ENCODE measurements at regions not wholly inside any gene's neighbourhood (a gene's known extent, or its start where the extent isn't known, plus 50 kb on each side); places are given as distances from the start of the nearest gene placed in this dataset.

DNA sequence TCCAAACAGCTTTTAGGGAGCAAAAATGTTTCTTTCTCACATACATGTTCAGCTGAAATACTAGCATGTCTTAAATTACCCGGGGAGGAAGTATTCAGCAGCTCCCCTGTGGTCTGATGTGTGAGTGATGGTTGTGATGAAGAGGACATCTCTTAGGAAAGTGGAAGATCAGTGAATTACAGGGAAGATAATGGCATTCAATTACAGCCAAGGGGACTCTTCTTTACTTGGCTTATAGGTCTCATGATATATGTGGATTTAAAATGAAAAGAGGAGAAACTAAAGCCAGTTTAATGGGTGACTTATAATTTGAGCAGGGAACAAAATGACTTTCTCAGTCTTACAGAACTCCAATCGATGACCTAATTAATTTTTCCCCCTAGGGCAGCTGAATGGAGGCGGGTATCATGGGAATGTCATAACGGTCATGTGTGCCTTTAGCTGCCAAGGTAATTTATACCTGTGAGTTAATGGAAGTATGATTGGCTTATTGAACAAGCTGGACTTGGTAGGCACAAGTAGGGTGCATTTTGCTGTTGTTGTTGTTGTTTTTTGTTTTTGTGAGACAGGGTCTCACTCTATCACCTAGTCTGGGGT lies 198.8 kb downstream of the HIPK3 start:
- Histone ChIP-seq H3K4me3 (no peak overlapping the region), H3K36me3 (no peaks in the 10 kb centered on the region), H3K27ac (no peak overlapping the region), H3K9me3 (no peaks in the 10 kb centered on the region), H3K4me1 (no peaks in the 10 kb centered on the region), H3K27me3 (no peaks in the 10 kb centered on the region)
- ATAC-seq (no peak), DNase-seq (no peak)
- intact Hi-C loops (cut with DNase I; ENCODE audit: low total_unique reads): no loop called here
- in situ Hi-C loops (cut with MboI; ENCODE audit: low sequenced_read_pairs in 4 of 4): no loop called here
- TF ChIP-seq POLR2A (IDR thresholded peaks at IDR 0.05): no peak
- TF ChIP-seq, protein P1, sequence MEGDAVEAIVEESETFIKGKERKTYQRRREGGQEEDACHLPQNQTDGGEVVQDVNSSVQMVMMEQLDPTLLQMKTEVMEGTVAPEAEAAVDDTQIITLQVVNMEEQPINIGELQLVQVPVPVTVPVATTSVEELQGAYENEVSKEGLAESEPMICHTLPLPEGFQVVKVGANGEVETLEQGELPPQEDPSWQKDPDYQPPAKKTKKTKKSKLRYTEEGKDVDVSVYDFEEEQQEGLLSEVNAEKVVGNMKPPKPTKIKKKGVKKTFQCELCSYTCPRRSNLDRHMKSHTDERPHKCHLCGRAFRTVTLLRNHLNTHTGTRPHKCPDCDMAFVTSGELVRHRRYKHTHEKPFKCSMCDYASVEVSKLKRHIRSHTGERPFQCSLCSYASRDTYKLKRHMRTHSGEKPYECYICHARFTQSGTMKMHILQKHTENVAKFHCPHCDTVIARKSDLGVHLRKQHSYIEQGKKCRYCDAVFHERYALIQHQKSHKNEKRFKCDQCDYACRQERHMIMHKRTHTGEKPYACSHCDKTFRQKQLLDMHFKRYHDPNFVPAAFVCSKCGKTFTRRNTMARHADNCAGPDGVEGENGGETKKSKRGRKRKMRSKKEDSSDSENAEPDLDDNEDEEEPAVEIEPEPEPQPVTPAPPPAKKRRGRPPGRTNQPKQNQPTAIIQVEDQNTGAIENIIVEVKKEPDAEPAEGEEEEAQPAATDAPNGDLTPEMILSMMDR (IDR thresholded peaks at IDR 0.05 in 4 of 5, conservative IDR thresholded peaks at IDR 0.05 in 1 of 5): no peak

DNA sequence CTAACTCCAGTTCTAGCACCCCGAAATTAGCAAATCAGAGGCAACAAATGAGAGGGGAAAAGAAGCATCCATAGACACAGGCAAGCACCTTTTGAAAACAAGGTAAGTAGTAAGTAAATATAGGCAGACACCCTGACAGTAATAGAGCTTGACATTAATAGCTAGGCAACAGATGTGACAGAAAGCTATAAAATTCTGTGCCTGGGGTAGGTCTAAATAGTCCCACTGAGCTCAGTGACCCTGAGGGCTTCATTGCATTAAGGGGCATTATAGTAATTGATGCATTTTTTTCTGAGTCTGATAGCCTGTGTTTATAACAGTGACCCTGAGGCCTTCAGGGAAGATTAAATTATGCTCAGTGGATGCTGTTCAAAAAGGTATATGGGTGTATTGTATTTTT lies 197.1 kb downstream of the HIPK3 start:
- no peak overlapping the region for H3K4me3 ChIP-seq
- ATAC-seq (no peak), DNase-seq (no peak)
- H3K27ac ChIP-seq: no peak overlapping the region
- H3K4me1 ChIP-seq: no peaks in the 10 kb centered on the region
- TF ChIP-seq, protein P1 (IDR thresholded peaks at IDR 0.05 in 4 of 5, conservative IDR thresholded peaks at IDR 0.05 in 1 of 5): no peak
- TF ChIP-seq POLR2A (IDR thresholded peaks at IDR 0.05): no peak
- no peaks in the 10 kb centered on the region for H3K36me3 ChIP-seq
- H3K27me3 ChIP-seq: no peaks in the 10 kb centered on the region
- no peaks in the 10 kb centered on the region for H3K9me3 ChIP-seq
- in situ Hi-C loops (cut with MboI; ENCODE audit: low sequenced_read_pairs in 4 of 4) (no loop called here), intact Hi-C loops (cut with DNase I; ENCODE audit: low total_unique reads) (no loop called here)

DNA sequence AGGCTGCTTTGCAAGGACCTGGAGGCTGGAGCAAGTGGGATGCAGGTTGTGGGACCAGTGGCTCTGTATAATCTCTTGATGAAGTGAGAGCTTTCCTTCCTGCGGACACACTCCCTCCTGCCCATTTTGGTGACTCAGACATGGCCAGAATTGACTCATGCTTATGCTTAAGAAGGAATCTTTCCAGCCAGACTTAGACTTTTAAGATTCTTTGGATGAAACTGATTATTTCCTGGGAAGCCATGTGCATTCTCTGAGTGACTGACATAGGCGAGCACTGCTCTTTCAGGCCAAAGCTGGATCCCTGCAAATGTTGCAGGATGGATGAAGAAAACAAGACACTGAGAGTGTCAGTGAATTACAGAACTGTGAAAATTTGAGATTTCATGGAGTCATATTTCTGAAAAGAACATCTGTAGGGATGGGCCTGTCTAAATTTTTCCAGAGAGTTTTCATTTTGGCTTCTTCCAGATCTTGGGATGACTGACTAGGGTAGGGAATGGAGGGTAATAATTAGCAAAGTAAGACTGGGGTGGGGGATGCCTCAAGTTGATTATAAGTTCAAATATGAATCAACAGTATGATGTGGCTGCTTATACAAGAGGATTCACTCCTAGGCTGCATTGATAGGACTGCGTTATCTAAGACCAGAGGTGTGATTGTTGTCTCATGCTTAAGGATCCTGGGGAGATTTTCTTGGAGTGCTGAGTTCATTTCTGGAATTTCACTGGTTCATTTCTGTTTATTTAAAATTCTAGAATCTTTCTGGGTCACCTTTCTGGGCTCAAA lies 195.8 kb downstream of the HIPK3 start:
- intact Hi-C loops (cut with DNase I; ENCODE audit: low total_unique reads) (no loop called here), in situ Hi-C loops (cut with MboI; ENCODE audit: low sequenced_read_pairs in 4 of 4) (no loop called here)
- TF ChIP-seq POLR2A (IDR thresholded peaks at IDR 0.05): no peak
- TF ChIP-seq, protein P1 (IDR thresholded peaks at IDR 0.05 in 4 of 5, conservative IDR thresholded peaks at IDR 0.05 in 1 of 5): no peak
- H3K36me3 ChIP-seq: no peaks in the 10 kb centered on the region
- no peak overlapping the region for H3K27ac ChIP-seq
- H3K4me1 ChIP-seq: no peaks in the 10 kb centered on the region
- H3K9me3 ChIP-seq: no peaks in the 10 kb centered on the region
- H3K4me3 ChIP-seq: no peak overlapping the region
- ATAC-seq (no peak), DNase-seq (no peak)
- no peaks in the 10 kb centered on the region for H3K27me3 ChIP-seq

DNA sequence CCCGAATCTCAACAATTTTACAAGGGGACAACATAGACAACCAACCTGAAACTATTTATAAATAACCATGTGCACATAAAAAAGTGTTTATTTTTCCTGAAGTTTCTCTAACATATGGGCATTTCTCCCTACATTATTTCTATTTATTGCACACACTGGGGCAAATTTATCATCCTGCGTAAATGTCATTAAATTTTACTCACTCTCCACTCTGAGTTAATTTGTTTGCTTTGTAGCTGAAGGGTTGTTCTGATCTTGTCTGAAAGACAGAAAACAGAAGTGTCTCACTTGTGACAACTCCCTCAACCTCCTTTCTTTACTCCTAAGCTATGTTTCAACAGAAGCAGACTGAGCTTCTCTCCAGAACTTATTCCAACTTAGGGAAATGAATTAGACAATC lies 194.2 kb downstream of the HIPK3 start:
- Histone ChIP-seq H3K36me3 (no peaks in the 10 kb centered on the region), H3K4me3 (no peak overlapping the region), H3K27ac (no peak overlapping the region), H3K4me1 (no peaks in the 10 kb centered on the region), H3K9me3 (no peaks in the 10 kb centered on the region), H3K27me3 (no peaks in the 10 kb centered on the region)
- intact Hi-C loops (cut with DNase I; ENCODE audit: low total_unique reads) (no loop called here), in situ Hi-C loops (cut with MboI; ENCODE audit: low sequenced_read_pairs in 4 of 4) (no loop called here)
- no peak for ATAC-seq
- no peak for DNase-seq
- TF ChIP-seq, protein P1 (IDR thresholded peaks at IDR 0.05 in 4 of 5, conservative IDR thresholded peaks at IDR 0.05 in 1 of 5): no peak
- TF ChIP-seq POLR2A (IDR thresholded peaks at IDR 0.05): no peak

All from gastrocnemius medialis (tissue), 4 donors.